ENCODE measurements at regions not wholly inside any gene's neighbourhood (a gene's known extent, or its start where the extent isn't known, plus 50 kb on each side); places are given as distances from the start of the nearest gene placed in this dataset.

GRCh38 chr14:101241807-101242278, 319.5 kb upstream of the DIO3 start:
- TF ChIP-seq GATA2 (IDR thresholded peaks at IDR 0.05; ENCODE audit: low read depth, low read length) (no peak), GATA3 (IDR thresholded peaks at IDR 0.05; ENCODE audit: low read depth, low read length) (no peak)
